Mucosa of descending colon (tissue), 3 donors: ENCODE measurements at regions not wholly inside any gene's neighbourhood (a gene's known extent, or its start where the extent isn't known, plus 50 kb on each side); places are given as distances from the start of the nearest gene placed in this dataset.

Experiments used
- ATAC-seq: fragments of 200-7000 bp; cut with Tn5 transposase; one replicate; pipeline ENCODE4 v1.9.1; 2020; ENCODE audit warnings: mild to moderate bottlenecking, moderate library complexity
- DNase-seq, 3 donors: peaks; one replicate each; pipeline ENCODE4 v3.0.0-alpha.2; 2020
- H3K36me3 ChIP-seq: fragments of 200-600 bp; one replicate; pipeline ENCODE4 v1.8.0; 2021; ENCODE audit warnings: low read depth, mild to moderate bottlenecking
- H3K4me1 ChIP-seq: fragments of 200-600 bp; one replicate; pipeline ENCODE4 v1.8.0; 2021; ENCODE audit warnings: low read depth, mild to moderate bottlenecking
- H3K4me3 ChIP-seq: fragments of 200-600 bp; one replicate; pipeline ENCODE4 v1.8.0; 2021; ENCODE audit warnings: mild to moderate bottlenecking
- H3K9me3 ChIP-seq: fragments of 200-600 bp; one replicate; pipeline ENCODE4 v1.8.0; 2021; ENCODE audit warnings: mild to moderate bottlenecking
- intact Hi-C, 2 donors: fragments of 100-400 bp; cut with DNase I in 1 of 2; cut with micrococcal nuclease in 1 of 2; formaldehyde crosslinking; loops; one replicate each; pipeline versions ENCODE4 v1.11.0 to v1.11.1; 2022; cut with DNase I, micrococcal nuclease
- TF ChIP-seq, protein P1 (sequence below): fragments of 200-600 bp; IDR thresholded peaks from one replicate; pipeline ENCODE4 v1.8.0; 2022; ENCODE audit warnings: antibody characterized with exemption, mild to moderate bottlenecking
- donor health status: DM: no; HTN: no; CAD: no; lungs with moderate emphysema.
- donor health status: DM: no; HTN: no; CAD: no.
- donor health status: DM: no; HTN: yes; CAD: no.

DNA sequence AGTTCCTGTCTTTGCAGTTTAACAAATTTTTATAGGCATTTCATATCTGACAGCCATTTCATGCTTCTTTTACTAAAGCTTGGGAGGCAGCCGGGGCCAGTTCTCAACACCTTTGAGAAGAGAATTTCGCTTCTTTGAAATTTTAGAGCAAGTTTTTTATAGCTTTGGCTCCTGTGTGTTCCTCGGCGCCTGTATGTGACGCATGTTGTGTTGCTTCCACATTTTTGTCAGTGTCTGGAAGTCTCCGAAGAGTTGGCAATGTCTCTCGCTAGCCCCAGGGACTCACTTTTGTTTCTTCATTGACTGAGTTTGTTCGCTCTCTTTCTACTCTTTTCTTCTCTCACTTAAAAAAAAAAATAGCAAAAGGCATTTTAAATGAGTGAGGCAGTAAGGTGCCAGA, 386.9 kb upstream of the PLXNA2 start:
- TF ChIP-seq, protein P1, sequence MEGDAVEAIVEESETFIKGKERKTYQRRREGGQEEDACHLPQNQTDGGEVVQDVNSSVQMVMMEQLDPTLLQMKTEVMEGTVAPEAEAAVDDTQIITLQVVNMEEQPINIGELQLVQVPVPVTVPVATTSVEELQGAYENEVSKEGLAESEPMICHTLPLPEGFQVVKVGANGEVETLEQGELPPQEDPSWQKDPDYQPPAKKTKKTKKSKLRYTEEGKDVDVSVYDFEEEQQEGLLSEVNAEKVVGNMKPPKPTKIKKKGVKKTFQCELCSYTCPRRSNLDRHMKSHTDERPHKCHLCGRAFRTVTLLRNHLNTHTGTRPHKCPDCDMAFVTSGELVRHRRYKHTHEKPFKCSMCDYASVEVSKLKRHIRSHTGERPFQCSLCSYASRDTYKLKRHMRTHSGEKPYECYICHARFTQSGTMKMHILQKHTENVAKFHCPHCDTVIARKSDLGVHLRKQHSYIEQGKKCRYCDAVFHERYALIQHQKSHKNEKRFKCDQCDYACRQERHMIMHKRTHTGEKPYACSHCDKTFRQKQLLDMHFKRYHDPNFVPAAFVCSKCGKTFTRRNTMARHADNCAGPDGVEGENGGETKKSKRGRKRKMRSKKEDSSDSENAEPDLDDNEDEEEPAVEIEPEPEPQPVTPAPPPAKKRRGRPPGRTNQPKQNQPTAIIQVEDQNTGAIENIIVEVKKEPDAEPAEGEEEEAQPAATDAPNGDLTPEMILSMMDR: no peak
- no peaks in the 10 kb centered on the region for H3K9me3 ChIP-seq
- no peak for DNase-seq

GRCh38 chr1:208631506-208631905, 387.3 kb upstream of the PLXNA2 start:
- intact Hi-C loops: no loop called here
- DNase-seq (no peak), ATAC-seq (no peak)
- Histone ChIP-seq H3K9me3 (no peaks in the 10 kb centered on the region), H3K4me3 (no peak overlapping the region), H3K4me1 (no peaks in the 10 kb centered on the region), H3K36me3 (no peaks in the 10 kb centered on the region)
- TF ChIP-seq, protein P1: no peak

More for the DNA sequence above, 386.9 kb upstream of the PLXNA2 start:
- no peak for ATAC-seq
- intact Hi-C loops: no loop called here
- H3K36me3 ChIP-seq: no peaks in the 10 kb centered on the region
- H3K4me1 ChIP-seq: no peaks in the 10 kb centered on the region
- H3K4me3 ChIP-seq: no peak overlapping the region

DNA sequence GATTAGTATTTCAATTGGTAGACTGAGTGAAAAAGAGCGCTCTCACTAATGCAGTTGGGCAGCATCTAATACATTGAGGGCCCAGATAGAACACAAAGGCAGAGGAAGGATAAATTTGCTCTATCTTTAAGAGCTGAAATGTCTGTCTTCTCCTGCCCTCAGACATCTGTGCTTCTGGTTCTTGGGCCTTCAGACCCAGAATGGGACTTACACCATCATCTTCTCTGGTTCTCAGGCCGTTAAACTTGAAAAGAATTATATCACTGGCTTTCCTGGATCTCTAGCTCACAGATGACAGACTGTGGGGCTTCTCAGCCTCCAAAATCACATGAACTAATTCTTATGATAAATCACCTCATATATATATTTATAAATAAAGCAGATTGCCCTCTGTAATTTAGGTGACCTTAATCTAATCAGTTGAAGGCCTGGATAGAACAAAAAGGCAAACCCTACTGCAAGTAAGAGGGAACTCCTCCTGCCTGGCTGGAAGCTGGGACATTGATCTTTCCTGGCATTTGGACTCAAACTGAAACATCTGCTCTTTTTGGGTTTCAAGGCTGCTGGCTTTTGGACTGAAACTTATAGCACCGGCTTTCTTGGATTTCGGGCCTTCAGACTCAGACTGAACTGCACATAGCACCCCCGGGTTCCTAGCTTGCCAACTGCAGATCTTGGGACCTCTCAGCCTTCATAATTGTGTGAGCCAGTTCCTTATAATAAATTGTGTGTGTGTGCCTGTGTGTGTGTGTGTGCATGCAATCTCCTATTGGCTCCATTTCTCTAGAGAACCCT, 390.4 kb upstream of the PLXNA2 start:
- Histone ChIP-seq H3K4me3 (no peak overlapping the region), H3K36me3 (no peaks in the 10 kb centered on the region), H3K4me1 (no peaks in the 10 kb centered on the region), H3K9me3 (no peaks in the 10 kb centered on the region)
- TF ChIP-seq, protein P1: no peak
- ATAC-seq (no peak), DNase-seq (no peak)
- intact Hi-C loops: no loop called here

GRCh38 chr1:208637181-208637580, 393.0 kb upstream of the PLXNA2 start:
- DNase-seq: no peak
- Histone ChIP-seq H3K36me3 (no peaks in the 10 kb centered on the region), H3K4me1 (no peaks in the 10 kb centered on the region), H3K4me3 (no peak overlapping the region), H3K9me3 (no peaks in the 10 kb centered on the region)
- TF ChIP-seq, protein P1: no peak
- intact Hi-C loops: no loop called here
- ATAC-seq: no peak

- H3K4me3 ChIP-seq: no peak overlapping the region
- no peaks in the 10 kb centered on the region for H3K9me3 ChIP-seq
- intact Hi-C loops: no loop called here
- ATAC-seq (no peak), DNase-seq (no peak)
- TF ChIP-seq, protein P1: no peak
- H3K36me3 ChIP-seq: no peaks in the 10 kb centered on the region
- no peaks in the 10 kb centered on the region for H3K4me1 ChIP-seq
Measured at GRCh38 chr1:208639382-208639781, 395.2 kb upstream of the PLXNA2 start.

GRCh38 chr1:208640295-208640694, 396.1 kb upstream of the PLXNA2 start:
- DNase-seq: no peak

More at GRCh38 chr1:208640295-208640694, 396.1 kb upstream of the PLXNA2 start:
- TF ChIP-seq, protein P1: no peak
- intact Hi-C loops: no loop called here
- Histone ChIP-seq H3K4me1 (no peaks in the 10 kb centered on the region), H3K9me3 (no peaks in the 10 kb centered on the region), H3K4me3 (no peak overlapping the region), H3K36me3 (no peaks in the 10 kb centered on the region)
- ATAC-seq: no peak
